Gastroesophageal sphincter (tissue), 4 donors: ENCODE measurements at regions not wholly inside any gene's neighbourhood (a gene's known extent, or its start where the extent isn't known, plus 50 kb on each side); places are given as distances from the start of the nearest gene placed in this dataset.

Experiments
- ATAC-seq: fragments of 150-250 bp; one replicate; pipeline ENCODE4 v1.9.1; 2016; ENCODE audit warnings: mild to moderate bottlenecking, moderate library complexity
- H3K27ac ChIP-seq, 4 donors: fragments of 200-600 bp; sonication (generic) in 3 of 4; 1 replicate in 3 of 4; 2 replicates in 1 of 4; pipeline ENCODE4 v1.5.1; 2016 to 2019
- H3K27me3 ChIP-seq: fragments of 200-600 bp; sonication (generic); one replicate; pipeline ENCODE4 v1.5.1; 2019
- H3K36me3 ChIP-seq, 2 donors: fragments of 200-600 bp; sonication (generic); one replicate each; pipeline ENCODE4 v1.5.1; 2019; ENCODE audit warnings: control low read depth in 1 of 2
- H3K4me1 ChIP-seq, 3 donors: fragments of 200-600 bp; sonication (generic); 1 replicate in 2 of 3; 2 replicates in 1 of 3; pipeline ENCODE4 v1.5.1; 2016 to 2019; ENCODE audit warnings: control low read depth in 2 of 3
- H3K4me3 ChIP-seq, 2 donors: fragments of 200-600 bp; sonication (generic); one replicate each; pipeline ENCODE4 v1.5.1; 2019; ENCODE audit warnings: mild to moderate bottlenecking in 1 of 2, moderate library complexity in 1 of 2
- H3K9me3 ChIP-seq, 3 donors: fragments of 200-600 bp; sonication (generic); one replicate each; pipeline ENCODE4 v1.5.1; 2017 to 2019; ENCODE audit warnings: control low read depth in 2 of 3
- EP300 ChIP-seq: sonication (generic); formaldehyde crosslinking; IDR thresholded peaks from one replicate; pipeline ENCODE4 v1.6.1; 2017; ENCODE audit warnings: antibody characterized with exemption, mild to moderate bottlenecking
- POLR2A ChIP-seq, 2 donors: fragments of 450-650 bp; IDR thresholded peaks; one replicate each; pipeline ENCODE4 v1.6.1; 2017; ENCODE audit warnings: antibody characterized with exemption in 2 of 2, mild to moderate bottlenecking in 2 of 2, moderate library complexity in 1 of 2
- POLR2AphosphoS5 ChIP-seq: sonication (generic); formaldehyde crosslinking; IDR thresholded peaks from one replicate; pipeline ENCODE4 v1.6.1; 2017; ENCODE audit warnings: antibody characterized with exemption
- WGBS, 2 donors: methylation state at CpG; one replicate each; pipeline ENCODE4 v1.1.5; 2018; ENCODE audit warnings: low coverage in 1 of 2; 5-methylcytosine and 5-hydroxymethylcytosine counted together
- TF ChIP-seq, protein P1 (sequence below), 4 experiments: fragments of 200-600 bp in 2 of 4; fragments of 450-650 bp in 2 of 4; sonication (generic) in 1 of 4; IDR thresholded peaks; one replicate each; pipeline ENCODE4 v1.5.1; 2017 to 2019; ENCODE audit warnings: antibody characterized with exemption in 4 of 4, mild to moderate bottlenecking in 2 of 4, moderate library complexity in 2 of 4

DNA sequence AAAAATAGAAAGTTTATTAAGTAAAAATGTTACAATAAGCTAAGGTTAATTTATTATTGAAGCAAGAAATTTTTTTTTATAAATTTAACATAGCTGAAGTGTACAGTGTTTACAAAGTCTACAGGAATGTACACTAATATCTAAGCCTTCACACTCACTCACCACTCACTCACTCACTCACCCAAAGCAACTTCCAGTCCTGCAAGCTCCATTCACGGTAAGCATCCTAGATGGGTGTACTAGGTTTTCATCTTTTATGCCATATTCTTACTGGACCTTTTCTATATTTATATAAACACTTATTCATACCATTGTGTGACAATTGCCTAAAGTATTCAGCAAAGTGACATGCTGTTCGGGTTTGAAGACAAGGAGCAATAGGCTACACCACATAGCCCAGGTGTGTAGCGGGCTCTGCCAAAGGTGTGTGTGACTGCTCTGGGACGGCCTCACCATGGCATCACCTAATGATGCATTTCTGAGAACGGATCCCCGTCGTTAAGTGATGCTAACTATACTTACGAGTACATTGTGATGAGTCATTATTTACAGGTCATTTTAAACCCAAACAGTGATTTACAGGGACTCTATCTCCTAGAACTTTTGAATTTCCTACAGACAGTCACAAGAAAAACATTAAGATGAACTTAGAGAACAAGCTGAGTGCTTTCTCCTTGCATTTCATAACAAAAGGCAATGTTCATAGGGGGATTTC, 76.3 kb upstream of the ID2 start:
- Histone ChIP-seq H3K36me3 (no peaks in the 10 kb centered on the region), H3K27ac (no peak overlapping the region), H3K4me3 (no peak overlapping the region), H3K4me1 (no peaks in the 10 kb centered on the region), H3K9me3 (no peaks in the 10 kb centered on the region), H3K27me3 (no peaks in the 10 kb centered on the region)
- ATAC-seq: no peak
- TF ChIP-seq EP300 (no peak), POLR2A (IDR thresholded peaks at IDR 0.05) (no peak), POLR2AphosphoS5 (no peak)
- TF ChIP-seq, protein P1, sequence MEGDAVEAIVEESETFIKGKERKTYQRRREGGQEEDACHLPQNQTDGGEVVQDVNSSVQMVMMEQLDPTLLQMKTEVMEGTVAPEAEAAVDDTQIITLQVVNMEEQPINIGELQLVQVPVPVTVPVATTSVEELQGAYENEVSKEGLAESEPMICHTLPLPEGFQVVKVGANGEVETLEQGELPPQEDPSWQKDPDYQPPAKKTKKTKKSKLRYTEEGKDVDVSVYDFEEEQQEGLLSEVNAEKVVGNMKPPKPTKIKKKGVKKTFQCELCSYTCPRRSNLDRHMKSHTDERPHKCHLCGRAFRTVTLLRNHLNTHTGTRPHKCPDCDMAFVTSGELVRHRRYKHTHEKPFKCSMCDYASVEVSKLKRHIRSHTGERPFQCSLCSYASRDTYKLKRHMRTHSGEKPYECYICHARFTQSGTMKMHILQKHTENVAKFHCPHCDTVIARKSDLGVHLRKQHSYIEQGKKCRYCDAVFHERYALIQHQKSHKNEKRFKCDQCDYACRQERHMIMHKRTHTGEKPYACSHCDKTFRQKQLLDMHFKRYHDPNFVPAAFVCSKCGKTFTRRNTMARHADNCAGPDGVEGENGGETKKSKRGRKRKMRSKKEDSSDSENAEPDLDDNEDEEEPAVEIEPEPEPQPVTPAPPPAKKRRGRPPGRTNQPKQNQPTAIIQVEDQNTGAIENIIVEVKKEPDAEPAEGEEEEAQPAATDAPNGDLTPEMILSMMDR (IDR thresholded peaks at IDR 0.05): no peak
- 87 to 88% methylated on average over 5 to 8 of the region's 8 CpGs for WGBS, 2 donors

DNA sequence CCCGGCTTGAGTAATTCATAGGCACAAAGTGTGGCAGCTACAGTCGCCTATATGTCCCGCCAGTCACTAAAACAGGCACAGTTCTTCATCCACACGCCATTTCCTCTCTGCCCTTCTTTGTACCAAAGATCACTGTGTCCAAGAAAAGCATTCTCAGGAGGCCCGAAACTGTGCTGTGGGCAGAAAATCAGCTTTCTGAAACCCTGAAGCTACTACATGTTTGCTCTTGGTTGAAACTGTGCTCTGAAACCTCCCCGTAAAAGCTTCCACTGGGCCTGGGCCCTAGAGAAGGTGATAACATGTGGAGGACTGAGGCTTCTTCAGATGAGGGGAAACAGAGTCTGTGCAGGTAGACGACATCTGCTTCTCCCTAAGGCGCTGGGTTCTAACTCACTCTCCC, 75.6 kb upstream of the ID2 start:
- Histone ChIP-seq H3K27me3 (no peaks in the 10 kb centered on the region), H3K36me3 (no peaks in the 10 kb centered on the region), H3K27ac (no peak overlapping the region), H3K4me3 (no peak overlapping the region), H3K4me1 (no peaks in the 10 kb centered on the region), H3K9me3 (no peaks in the 10 kb centered on the region)
- WGBS, 2 donors: 85 to 91% methylated on average over 4 to 8 of the region's 8 CpGs
- ATAC-seq: no peak
- TF ChIP-seq POLR2A (IDR thresholded peaks at IDR 0.05) (no peak), EP300 (no peak), POLR2AphosphoS5 (no peak)
- TF ChIP-seq, protein P1 (IDR thresholded peaks at IDR 0.05): no peak

DNA sequence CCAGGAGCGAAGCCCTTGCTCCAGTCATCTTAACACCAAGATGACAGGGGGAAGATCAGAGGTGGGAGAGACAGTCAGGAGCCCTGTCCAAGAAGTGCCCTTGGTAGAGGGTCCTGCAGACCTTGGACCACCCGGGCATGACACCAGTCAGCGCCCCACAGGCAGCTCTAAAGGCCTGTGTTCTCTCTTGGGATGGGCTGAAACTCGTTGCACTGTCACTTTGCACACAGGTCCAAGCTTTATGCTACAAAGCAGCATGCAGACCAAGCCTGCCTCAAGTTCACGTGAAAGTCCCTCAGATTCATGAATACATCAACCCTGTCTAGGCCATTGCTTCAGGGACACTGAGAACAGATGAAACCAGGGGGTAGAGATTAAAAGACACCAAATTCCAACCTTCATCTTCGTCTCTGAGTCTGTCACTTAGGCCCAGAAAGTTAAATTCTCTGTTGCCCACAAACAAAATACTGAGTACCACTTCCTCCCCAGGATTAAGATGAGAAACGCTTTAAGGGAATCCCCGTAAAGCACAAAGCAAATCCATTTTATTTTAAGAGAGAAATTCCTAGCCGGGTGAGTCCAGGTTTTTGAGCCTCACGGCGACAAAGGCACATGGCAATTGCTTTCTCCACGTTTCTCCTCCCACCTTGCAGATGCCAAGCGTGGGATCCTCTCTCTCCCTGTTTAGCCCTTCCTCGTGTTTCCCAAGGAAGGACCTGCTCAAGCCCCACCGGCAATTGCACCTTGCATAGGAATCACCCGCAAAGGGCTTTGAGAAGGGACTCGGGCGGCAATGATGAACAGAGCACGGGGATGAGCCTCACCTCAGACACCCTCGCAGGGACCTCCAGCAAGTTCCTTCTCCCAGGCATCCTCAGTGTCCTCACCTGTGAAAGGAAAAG, 75.0 kb upstream of the ID2 start:
- TF ChIP-seq EP300 (no peak), POLR2AphosphoS5 (no peak), POLR2A (IDR thresholded peaks at IDR 0.05) (no peak)
- TF ChIP-seq, protein P1 (IDR thresholded peaks at IDR 0.05): no peak
- Histone ChIP-seq H3K27ac (no peak overlapping the region), H3K36me3 (no peaks in the 10 kb centered on the region), H3K9me3 (no peaks in the 10 kb centered on the region), H3K27me3 (no peaks in the 10 kb centered on the region), H3K4me1 (no peaks in the 10 kb centered on the region), H3K4me3 (no peak overlapping the region)
- 81 to 90% methylated on average over 6 to 8 of the region's 20 CpGs for WGBS, 2 donors
- ATAC-seq: no peak

DNA sequence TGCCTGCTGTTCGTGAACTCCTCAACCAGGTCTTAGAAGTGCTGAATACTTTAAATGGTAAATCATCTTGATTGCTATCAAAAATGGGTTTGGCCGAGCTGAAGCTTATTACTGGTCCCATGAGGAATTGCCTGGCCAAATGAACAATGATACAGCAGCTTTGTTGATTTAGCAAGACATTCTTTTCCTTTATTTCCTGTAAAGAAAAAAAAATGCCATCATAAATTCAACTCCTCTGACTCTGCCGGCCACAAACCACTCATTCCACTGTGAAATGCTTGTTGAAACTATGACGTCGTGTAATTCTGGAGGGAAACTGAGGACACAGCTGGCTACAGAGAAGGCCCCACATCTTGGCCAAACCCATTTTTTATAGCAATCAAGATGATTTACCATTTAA, 74.2 kb upstream of the ID2 start:
- H3K36me3 ChIP-seq: no peaks in the 10 kb centered on the region
- TF ChIP-seq, protein P1 (IDR thresholded peaks at IDR 0.05): no peak
- no peak for TF ChIP-seq POLR2AphosphoS5
- H3K4me1 ChIP-seq: no peaks in the 10 kb centered on the region
- no peak overlapping the region for H3K27ac ChIP-seq
- no peak overlapping the region for H3K4me3 ChIP-seq
- H3K27me3 ChIP-seq: no peaks in the 10 kb centered on the region
- H3K9me3 ChIP-seq: no peaks in the 10 kb centered on the region
- WGBS, 2 donors: 39 to 66% methylated on average over 4 to 5 of the region's 5 CpGs
- ATAC-seq: no peak
